NCI-H748 treated with DMSO at 0.1 percent for 48 hours (cell line): ENCODE measurements at regions not wholly inside any gene's neighbourhood (a gene's known extent, or its start where the extent isn't known, plus 50 kb on each side); places are given as distances from the start of the nearest gene placed in this dataset.
"Not testable (repeated sequence)": the region's sequence is repeated elsewhere in the genome, so short reads cannot be mapped to it uniquely, and the experiment has no call there.

Experiments used
- DNase-seq: peaks from one replicate; lab custom pipeline; 2025; lab: John Stamatoyannopoulos, UW

DNA sequence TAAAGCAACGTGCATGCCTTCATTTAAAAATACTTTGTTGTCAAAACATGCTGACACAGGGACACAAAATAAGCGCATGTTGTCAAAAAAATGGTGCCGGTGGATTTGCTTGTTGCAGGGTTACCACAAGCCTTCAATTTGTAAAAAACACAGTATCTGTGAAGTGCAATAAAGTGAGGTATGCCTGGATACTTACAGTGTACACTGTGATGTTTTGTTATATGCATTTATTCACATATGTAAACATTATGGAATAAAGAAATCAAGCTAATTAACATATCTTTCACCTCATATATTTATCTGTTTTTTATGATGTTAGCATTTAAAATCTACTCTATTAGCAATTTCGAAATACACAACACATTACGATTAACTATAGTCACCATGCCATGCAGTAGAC is 202.6 kb upstream of the FZD8 start:
- no peak for DNase-seq

DNA sequence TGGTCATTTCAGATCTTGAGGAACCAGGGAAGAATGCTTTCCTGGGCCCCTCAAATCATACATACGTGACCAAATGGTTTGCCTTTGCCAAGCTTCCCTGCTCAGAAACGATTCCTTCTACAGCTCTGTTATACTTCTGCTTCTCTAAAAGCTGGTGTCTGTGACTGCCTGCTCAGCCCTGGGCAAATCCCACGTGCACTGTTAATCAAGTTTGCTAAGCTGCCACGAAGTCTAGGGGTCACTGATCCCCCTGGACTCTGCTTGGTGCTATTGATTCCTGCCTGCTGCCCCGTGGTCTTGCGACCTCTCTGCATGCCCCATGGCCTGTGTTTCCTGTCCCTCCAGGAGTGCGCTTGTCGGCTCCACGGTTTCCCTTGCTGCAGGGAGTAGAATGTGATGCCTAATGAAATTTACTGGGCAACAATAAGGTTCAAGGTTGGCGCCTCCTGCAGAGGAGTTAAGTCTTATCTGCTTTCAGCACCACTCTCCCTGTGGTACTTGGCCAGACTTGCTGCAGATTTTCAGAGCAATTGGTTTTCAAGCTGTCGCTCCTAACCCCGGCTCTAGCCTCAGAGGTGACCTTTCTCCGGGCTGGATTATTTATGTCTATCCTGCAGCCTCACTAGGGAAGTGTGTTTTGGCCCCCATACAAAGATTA is 201.6 kb upstream of the FZD8 start:
- DNase-seq, result no peak

DNA sequence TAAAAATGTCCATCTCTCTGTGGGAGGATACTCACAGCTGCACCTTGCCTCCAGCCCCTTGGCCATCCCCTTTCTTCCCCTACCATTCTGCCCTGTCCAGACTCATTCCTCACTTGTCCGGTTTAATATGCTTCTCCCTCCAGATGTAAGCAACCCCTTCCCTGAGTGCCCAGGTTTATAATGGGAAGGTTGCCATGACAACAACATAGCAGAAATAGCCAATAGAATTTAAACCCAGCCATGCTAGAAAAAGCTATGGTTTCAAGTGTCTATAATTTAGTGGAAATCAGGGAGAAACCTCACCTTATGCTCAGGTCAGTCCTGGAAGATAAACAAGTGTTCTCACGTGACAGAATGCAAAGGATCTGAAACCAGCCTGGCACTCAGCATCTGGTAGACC is 196.0 kb upstream of the FZD8 start:
- DNase-seq, result no peak

DNA sequence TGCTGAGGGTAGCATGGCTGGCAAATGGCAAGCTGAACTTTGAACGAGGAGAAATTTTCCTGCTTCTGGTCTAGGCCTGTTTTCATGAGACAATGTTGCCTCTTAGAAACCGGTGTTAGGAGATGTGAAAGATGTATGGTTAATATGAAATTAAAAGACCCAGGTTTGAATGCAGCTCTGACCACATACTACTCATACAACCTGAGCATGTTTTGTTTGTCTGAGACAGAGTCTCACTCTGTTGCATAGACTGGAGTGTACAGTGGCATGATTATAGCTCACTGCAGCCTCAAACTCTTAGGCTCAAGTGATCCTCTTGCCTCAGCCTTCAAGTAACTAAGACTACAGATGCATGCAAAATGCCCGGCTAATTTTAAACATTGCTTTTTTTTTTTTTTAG is 193.4 kb upstream of the FZD8 start:
- no peak for DNase-seq

GRCh38 chr10:35834877-35835494 is 192.9 kb upstream of the FZD8 start:
- no peak for DNase-seq

DNA sequence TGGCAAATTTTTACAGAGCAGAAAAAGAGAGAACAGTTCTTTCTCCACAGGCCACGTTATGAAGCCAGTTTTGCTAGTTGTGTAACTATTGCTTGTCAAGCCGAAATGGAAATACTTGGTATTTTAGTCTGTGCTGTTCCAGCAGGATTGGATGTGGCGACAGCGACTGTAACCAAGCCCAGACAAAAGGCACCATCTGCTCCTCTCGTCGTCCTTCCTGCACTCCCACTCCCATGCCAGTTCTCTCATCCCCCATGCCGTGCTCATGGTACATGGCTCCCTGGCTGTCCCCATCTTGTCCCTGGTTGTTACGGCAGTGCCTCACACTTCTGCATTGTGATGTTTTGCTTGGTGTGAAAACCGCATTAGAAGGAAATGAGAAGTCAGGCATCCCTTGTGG is 185.7 kb upstream of the FZD8 start:
- DNase-seq, result no peak

GRCh38 chr10:35824704-35825103 is 182.6 kb upstream of the FZD8 start:
- DNase-seq, result no peak

- no peak for DNase-seq
Observed at GRCh38 chr10:35822316-35822715, 180.2 kb upstream of the FZD8 start.

DNA sequence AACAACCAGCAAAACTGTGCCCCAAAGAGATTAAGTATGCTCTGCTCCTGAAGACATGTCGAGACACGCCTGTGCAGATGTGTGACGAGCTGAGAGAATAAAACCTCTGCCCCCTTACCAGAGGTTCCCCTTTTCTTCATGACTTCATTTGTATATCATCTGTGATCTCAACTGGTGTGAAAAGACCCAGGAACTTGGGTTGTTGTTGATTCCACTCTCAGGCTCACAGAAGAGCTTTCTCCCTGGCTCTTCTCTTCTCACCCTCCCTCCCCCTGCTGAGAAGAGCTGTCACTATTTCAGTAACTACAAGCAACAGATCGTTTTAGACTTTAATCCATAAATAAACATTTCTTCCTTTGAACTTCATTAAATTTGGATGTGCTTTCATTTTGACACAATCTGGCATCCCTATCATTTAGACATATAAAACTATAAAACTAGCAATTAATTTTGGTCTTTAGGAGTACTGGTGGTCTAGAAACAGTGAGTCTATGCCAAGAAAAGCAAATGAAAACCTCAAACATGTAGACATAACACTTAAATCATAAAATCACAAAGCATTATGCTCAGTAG is 179.3 kb upstream of the FZD8 start:
- DNase-seq, result no peak

- DNase-seq, result no peak
Observed at GRCh38 chr10:35819736-35820135, 177.6 kb upstream of the FZD8 start.

DNA sequence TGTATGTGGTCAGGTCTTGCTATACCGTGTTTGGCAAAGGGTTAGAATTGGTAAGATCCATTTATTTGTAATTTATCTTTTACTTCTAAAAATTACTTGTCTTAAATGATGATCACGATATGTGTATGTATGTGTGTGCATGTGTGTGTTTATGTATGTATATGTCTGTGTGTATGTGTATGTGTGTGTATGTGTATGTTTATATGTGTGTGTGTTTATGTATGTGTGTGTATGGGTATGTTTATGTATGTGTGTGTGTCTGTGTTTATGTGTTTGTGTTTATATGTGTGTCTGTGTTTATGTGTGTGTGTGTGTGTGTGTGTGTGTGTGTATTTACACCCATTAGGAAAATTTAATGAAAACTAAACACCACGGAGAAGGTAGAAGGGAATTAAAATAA is 176.9 kb upstream of the FZD8 start:
- no peak for DNase-seq

GRCh38 chr10:35817109-35817508 is 175.0 kb upstream of the FZD8 start:
- not testable (repeated sequence) for DNase-seq

DNA sequence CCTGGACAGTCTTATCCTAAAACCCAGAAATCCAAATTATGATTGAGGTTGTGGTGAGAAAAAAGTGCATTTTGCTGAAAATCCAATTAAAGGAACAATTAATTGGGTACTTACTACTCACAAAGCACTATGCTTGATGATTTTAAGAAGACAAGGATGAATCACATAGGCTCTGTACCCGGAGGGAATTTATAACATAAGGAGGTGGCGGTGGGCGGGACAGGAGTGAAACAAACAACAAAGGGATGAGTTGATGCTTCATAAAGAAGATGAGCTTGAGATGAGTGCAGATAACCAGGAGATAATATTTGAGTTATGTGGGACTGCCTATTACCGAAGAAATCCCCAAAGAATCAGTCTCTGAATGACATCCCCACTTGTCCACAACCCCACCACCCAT is 171.1 kb upstream of the FZD8 start:
- DNase-seq, result no peak

DNA sequence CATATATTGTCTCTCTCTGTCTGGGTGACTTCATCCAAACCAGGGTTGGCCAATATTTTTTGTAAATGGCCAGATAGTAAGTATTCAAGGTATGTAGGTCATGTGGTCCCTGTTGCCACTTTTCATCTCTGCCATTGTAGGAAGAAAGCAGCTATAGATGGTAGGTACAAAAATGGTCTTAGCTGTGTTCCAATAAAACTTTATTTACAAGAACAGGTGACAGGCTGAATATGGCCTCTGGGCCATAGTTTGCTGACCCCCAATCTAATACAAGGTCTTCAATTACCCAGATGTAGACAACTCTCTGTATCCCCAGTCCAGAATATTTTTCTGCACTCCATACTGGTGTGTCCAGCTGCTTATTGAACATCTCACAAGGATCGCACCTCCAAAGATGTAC is 166.2 kb upstream of the FZD8 start:
- DNase-seq, result no peak

DNA sequence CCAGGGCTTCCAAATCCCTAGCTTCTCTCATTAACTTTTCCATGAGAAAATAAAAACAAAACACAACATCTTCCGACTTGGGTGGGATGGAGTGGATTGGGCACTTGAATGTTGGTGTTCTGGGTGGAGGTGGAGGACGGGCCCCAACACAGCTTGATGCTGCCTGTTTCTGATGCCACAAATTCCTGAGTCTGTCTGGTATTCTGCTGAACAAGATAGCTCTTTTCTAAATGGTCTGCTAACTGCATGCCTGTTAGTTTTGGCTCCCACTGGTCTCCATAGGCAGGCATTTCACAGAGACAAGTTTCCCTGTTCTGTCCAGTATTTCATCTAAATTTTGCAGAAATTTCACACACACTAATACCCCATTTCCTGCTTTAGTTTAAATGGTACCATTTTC is 160.9 kb upstream of the FZD8 start:
- no peak for DNase-seq

DNA sequence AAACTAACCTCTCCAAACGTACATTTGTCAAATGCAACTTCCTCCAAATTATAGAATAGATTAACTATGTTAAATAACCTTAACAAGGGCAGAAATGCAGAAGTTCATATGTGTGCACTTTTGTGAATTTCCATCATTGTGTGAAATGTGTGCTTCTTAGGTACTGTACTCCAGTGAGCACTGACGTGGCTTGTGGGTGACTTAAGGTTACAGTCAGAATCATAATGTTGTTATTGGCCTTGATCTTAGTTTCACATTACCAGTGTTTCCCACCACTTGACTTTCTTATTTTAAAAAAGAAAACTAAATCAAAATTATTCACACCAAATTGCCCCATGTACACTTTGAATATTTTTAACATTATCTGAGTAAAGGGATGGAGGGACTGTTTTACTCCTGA is 155.1 kb upstream of the FZD8 start:
- no peak for DNase-seq

DNA sequence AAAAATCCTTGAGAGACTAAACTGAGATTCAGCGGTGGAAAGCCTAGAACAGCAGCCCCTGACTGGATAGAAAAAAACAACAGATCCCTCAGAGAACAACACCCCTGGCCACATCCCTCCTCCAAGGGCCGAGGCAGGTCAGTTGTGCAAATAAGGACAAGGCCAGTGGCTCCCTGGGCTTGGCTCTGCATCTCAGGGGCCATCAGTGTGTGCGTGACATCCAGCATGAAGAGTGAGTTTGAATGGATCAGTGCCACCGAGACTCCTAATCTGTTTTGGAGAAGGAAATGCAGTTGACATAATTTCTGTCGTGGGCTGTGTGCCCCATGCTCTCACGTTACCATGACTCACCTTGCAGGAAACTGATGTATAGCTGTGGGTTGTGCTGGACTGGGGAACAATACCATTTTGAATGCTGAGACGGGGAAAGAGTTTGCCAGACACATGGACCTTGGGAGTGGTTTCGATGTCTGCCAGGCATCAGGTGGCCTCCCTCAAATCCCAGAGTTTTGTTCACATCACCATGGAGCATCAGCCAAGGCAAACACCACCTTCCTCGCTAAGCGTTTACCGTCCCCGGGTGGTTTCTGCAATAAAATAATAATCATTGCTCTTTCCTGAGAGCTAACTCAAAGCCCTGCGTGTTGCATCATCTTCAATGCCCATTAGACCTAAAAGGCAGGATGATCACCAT is 153.2 kb upstream of the FZD8 start:
- peak; percentile 19 for DNase-seq

DNA sequence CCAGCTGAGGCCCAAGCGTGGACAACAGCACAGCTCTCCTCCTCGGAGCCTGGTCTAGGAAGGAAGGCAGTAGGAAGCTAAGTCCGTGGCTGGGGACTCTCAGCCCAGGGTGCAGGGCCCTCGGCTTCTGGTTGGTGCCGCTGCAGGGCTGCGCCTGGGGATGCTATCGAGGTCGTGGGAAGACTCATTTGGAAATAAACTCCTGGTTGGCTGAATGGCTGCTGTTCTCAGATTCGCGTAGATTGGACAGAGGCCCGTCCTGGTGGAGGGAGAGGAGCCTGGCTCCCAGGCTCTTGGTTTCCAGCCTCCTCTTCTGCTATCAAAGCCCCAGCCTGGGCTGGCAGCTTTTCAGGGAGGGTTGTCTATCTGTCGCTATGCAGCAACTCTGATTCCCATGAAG is 152.6 kb upstream of the FZD8 start:
- no peak for DNase-seq

- DNase-seq, result no peak
Observed at GRCh38 chr10:35792291-35792690, 150.2 kb upstream of the FZD8 start.

DNA sequence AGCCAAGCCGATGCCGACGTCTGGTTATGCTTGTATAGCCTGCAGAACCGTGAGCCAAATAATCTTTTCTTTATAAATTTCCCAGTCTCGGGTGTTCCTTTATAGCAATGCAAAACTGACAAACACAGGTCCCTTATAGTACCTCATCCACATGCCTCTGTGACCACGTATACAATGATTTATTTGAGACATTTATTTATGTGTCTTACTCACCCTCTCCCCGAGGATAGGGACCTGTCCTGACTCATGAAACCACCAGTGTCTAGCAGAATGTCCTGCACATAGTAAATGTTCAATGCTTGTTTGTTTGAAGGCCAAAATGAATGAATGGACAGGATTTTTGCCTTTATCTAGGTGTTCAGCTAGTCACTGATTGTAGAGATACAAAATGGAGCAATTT is 147.9 kb upstream of the FZD8 start:
- DNase-seq, result no peak

GRCh38 chr10:35784751-35785150 is 142.7 kb upstream of the FZD8 start:
- DNase-seq, result no peak

- peak; percentile 70 for DNase-seq
Observed at GRCh38 chr10:35783305-35783838, 141.3 kb upstream of the FZD8 start.

- no peak for DNase-seq
Observed at GRCh38 chr10:35781643-35782035, 139.5 kb upstream of the FZD8 start.
